ENCODE measurements at regions not wholly inside any gene's neighbourhood (a gene's known extent, or its start where the extent isn't known, plus 50 kb on each side); places are given as distances from the start of the nearest gene placed in this dataset.

DNA sequence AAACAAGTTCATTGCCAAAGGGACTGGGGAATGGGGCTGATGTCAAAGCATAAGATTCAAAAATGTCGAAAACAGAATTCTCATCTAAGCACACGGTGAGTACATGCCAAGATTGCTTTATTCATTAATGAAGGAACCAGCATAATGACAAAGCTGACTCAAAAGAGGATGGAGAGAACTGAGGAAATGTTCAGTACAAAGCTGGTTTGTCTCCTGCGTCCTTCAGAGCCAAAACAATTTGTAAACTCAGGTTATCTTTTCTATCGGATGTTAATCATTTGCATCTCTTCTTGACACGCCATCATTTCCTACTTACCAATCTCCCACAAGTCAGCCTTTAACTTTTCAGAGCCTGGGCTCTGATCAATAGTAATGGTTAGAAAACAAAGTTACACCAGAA, 195.6 kb upstream of the PMEPA1 start:
- Histone ChIP-seq H2BK120ac (replicated peaks; ENCODE audit: low read depth, low read length) (no peak overlapping the region), H4K5ac (ENCODE audit: insufficient read length, low read depth, low read length) (no peak overlapping the region), H2BK5ac (ENCODE audit: low read depth, low read length) (no peak overlapping the region), H3K23me2 (ENCODE audit: low read depth, low read length) (no peaks in the 10 kb centered on the region), H2BK15ac (ENCODE audit: low read length) (no peak overlapping the region), H3K27ac (ENCODE audit: low read depth, low read length) (no peak overlapping the region), H4K20me1 (replicated peaks in 1 of 2; ENCODE audit: control insufficient read depth in 1 of 2, insufficient read depth in 2 of 2, low read length in 2 of 2) (no peaks in the 10 kb centered on the region), H3K4me2 (ENCODE audit: insufficient read depth in 1 of 2, low read depth in 2 of 2, low read length in 2 of 2) (no peak overlapping the region), H3K27me3 (replicated peaks in 1 of 4; ENCODE audit: control insufficient read depth in 3 of 4, extremely low read depth in 1 of 4, insufficient read depth in 3 of 4, low read length in 3 of 4) (no peaks in the 10 kb centered on the region), H3K23ac (ENCODE audit: insufficient read length) (no peak overlapping the region), H2BK20ac (ENCODE audit: low read length) (no peak overlapping the region), H3K56ac (replicated peaks; ENCODE audit: insufficient read length, low read depth, low read length) (no peak overlapping the region), H4K8ac (ENCODE audit: extremely low read depth, insufficient read depth, low read length) (no peak overlapping the region), H3K4ac (replicated peaks; ENCODE audit: insufficient read length, low read depth, low read length) (no peak overlapping the region), H3K79me1 (ENCODE audit: low read depth, low read length) (no peaks in the 10 kb centered on the region), H3K9ac (replicated peaks in 1 of 4; ENCODE audit: extremely low read depth in 1 of 4, low read depth in 3 of 4, low read length in 3 of 4) (no peak overlapping the region), H3K79me2 (ENCODE audit: control insufficient read depth in 1 of 2, insufficient read depth in 2 of 2, low read length in 2 of 2) (no peaks in the 10 kb centered on the region), H2AFZ (ENCODE audit: low read length) (no peak overlapping the region), H3K4me1 (replicated peaks in 1 of 4; ENCODE audit: control insufficient read depth in 3 of 4, insufficient read depth in 4 of 4, low read length in 3 of 4) (peaks cover 0 to 2% (median 0%) of the 10 kb centered on the region in 4 experiments; a peak in 1 of 7 replicates), H3K14ac (ENCODE audit: insufficient read length) (no peak overlapping the region), H2BK12ac (ENCODE audit: low read depth, low read length) (no peak overlapping the region), H3K36me3 (ENCODE audit: control insufficient read depth in 2 of 4, insufficient read depth in 4 of 4, low read length in 3 of 4) (no peaks in the 10 kb centered on the region), H4K91ac (replicated peaks; ENCODE audit: insufficient read length, low read length) (no peak overlapping the region), H3K4me3 (ENCODE audit: extremely low read depth in 1 of 4, insufficient read depth in 2 of 4, low read depth in 3 of 4, low read length in 4 of 4) (no peak overlapping the region), H2AK5ac (ENCODE audit: low read depth, low read length) (no peak overlapping the region), H3K18ac (ENCODE audit: extremely low read depth, low read length) (no peak overlapping the region), H3K9me3 (ENCODE audit: insufficient read depth in 2 of 2, low read depth in 1 of 2, low read length in 1 of 2) (no peaks in the 10 kb centered on the region)
- ChIA-PET CTCF (ENCODE audit: partially characterized antibody) (interaction anchor here (0.6 to 3.6 kb wide), 4 partner anchors 17 to 720 kb away, joined by 3 to 11 read pairs (median 4); no protein-coding TSS in a partner anchor), POLR2A (ENCODE audit: partially characterized antibody) (interaction anchor here (1.1 kb wide), 1 partner anchor 11 kb away, joined by 3 read pairs; no protein-coding TSS in a partner anchor)
- TF ChIP-seq SRF (IDR thresholded peaks at IDR 0.05; ENCODE audit: low read depth, low read length) (no peak), MAFK (IDR thresholded peaks at IDR 0.05; ENCODE audit: low read depth, low read length) (no peak), SIN3A (conservative IDR thresholded peaks at IDR 0.05 in 1 of 2, IDR thresholded peaks at IDR 0.05 in 1 of 2; ENCODE audit: low read depth in 1 of 2, low read length in 2 of 2) (no peak), RNF2 (IDR thresholded peaks at IDR 0.05; ENCODE audit: borderline replicate concordance, low read depth, low read length, missing control alignments, poor library complexity, severe bottlenecking) (no peak), CHD1 (IDR thresholded peaks at IDR 0.05; ENCODE audit: low read depth, low read length) (no peak), HDAC6 (IDR thresholded peaks at IDR 0.05; ENCODE audit: low read depth, low read length) (no peak), RFX5 (IDR thresholded peaks at IDR 0.05; ENCODE audit: borderline replicate concordance, low read depth, low read length) (no peak), ASH2L (IDR thresholded peaks at IDR 0.05; ENCODE audit: low read length) (no peak), SP2 (IDR thresholded peaks at IDR 0.05; ENCODE audit: low read length) (no peak), CTBP2 (IDR thresholded peaks at IDR 0.05; ENCODE audit: borderline replicate concordance, insufficient read depth, insufficient read length, low read length) (no peak), YY1 (IDR thresholded peaks at IDR 0.05; ENCODE audit: low read depth, low read length) (no peak), JUN (IDR thresholded peaks at IDR 0.05; ENCODE audit: low read depth, low read length) (no peak), POLR2A (IDR thresholded peaks at IDR 0.05; ENCODE audit: control extremely low read depth in 1 of 2, low read depth in 2 of 2, low read length in 2 of 2) (no peak)
- TF ChIP-seq, protein P1, sequence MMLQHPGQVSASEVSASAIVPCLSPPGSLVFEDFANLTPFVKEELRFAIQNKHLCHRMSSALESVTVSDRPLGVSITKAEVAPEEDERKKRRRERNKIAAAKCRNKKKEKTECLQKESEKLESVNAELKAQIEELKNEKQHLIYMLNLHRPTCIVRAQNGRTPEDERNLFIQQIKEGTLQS (IDR thresholded peaks at IDR 0.05; ENCODE audit: insufficient read depth, low read depth, low read length) = no peak
- DNase-seq (ENCODE audit: low read depth in 1 of 2, low spot score in 2 of 2) (no peak), FAIRE-seq (no peak)
- 87% methylated on average over 5 of the region's 5 CpGs; no CpG with 5 or more reads in 1 of the 2 experiments for WGBS, 2 experiments (ENCODE audit: extremely low coverage in 1 of 2, insufficient coverage in 1 of 2, insufficient read length in 1 of 2, insufficient replicate concordance in 2 of 2, low coverage in 1 of 2, low lambda C conversion rate in 2 of 2, missing lambda C conversion rate in 1 of 2)

Data from H1 (cell line).